ENCODE measurements at regions not wholly inside any gene's neighbourhood (a gene's known extent, or its start where the extent isn't known, plus 50 kb on each side); places are given as distances from the start of the nearest gene placed in this dataset.
A peak's percentile ranks its signal among the peaks of the same experiment; 100 is the strongest.

DNA sequence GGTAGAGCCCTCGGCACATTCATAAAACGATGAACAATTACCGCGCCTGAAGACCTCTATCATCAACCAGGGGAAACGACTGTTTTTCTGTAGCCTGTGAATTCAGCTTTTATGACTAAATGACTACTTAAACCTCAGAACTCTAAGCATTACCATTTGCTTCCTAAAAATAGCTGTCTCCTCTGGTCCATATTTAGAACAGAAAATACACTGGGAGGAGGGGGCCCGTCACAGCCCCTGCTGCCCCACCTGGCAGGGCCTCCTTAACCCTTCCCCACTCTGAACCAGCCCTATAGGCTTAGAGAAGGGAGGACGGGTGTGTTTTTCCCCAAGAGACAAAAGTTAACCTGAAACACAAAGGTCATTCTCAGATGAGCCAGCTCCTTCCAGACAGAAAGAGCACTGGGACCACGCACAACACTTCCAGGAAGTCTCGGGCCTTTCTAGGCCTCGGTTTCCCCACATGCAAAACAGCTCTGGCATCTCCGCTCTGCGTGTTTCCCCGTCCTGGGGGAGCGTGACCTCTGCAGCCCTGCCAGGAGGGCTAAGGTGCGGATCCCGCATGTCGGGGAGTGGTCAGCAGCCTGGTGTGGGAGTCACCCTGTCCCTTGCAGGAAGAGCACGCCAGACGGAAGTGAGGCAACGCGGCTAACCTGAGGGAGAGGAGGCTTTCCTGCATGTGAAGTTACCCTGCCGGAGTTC, 193.9 kb downstream of the DLL1 start:
- no peak overlapping the region for H3K27ac Mint-ChIP-seq (ENCODE audit: low read depth)

DNA sequence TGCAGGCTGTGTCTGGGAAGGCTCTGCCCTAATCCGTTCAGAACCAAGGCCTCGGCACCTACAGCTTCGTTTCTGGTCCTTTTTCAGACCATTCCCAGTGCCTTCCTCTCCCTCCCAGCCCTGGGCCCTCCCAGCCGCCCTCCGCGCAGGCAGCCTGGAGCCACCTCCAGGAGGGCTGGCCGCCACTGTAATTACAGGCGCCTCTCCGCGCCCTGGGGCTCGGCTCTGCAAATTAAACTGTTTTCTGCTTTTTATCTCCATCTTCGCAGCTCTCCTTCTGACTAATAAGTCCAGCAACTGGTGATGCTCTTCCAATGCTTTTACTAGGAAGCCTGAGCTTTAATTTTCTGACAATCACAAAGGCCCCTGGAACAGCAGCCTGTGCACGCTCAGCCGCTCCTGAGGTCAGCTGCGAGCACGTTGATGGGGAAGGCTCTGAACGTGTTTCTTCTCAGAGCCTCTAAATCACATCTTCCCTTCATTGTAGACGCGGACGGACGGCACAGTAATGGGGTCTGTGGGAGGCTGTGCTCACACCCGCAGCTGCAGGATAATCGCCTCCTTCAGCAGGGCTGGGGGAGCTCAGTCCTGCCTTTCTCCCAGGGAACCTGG, 194.6 kb downstream of the DLL1 start:
- peaks cover 31% of the 10 kb centered on the region for H3K27me3 Mint-ChIP-seq
- H3K9me3 Mint-ChIP-seq: peaks cover 7% of the 10 kb centered on the region
- no peak overlapping the region for H3K4me3 Mint-ChIP-seq
- ATAC-seq (replicated peaks; ENCODE audit: extremely low read depth, poor library complexity, severe bottlenecking) (no peak), DNase-seq (ENCODE audit: low spot score in 2 of 2) (peak in 1 of 2 donors; percentile 2)
- no peaks in the 10 kb centered on the region for H3K4me1 Mint-ChIP-seq
- H3K27ac Mint-ChIP-seq (ENCODE audit: low read depth): no peak overlapping the region
- peaks cover 1% of the 10 kb centered on the region for H3K36me3 Mint-ChIP-seq (ENCODE audit: insufficient read depth)

More for the DNA sequence above, 193.9 kb downstream of the DLL1 start:
- peaks cover 31% of the 10 kb centered on the region for H3K27me3 Mint-ChIP-seq
- ATAC-seq (replicated peaks; ENCODE audit: extremely low read depth, poor library complexity, severe bottlenecking) (no peak), DNase-seq (ENCODE audit: low spot score in 2 of 2) (no peak)
- H3K4me1 Mint-ChIP-seq: no peaks in the 10 kb centered on the region
- peaks cover 1% of the 10 kb centered on the region for H3K36me3 Mint-ChIP-seq (ENCODE audit: insufficient read depth)
- no peak overlapping the region for H3K4me3 Mint-ChIP-seq
- peaks cover 7% of the 10 kb centered on the region for H3K9me3 Mint-ChIP-seq

DNA sequence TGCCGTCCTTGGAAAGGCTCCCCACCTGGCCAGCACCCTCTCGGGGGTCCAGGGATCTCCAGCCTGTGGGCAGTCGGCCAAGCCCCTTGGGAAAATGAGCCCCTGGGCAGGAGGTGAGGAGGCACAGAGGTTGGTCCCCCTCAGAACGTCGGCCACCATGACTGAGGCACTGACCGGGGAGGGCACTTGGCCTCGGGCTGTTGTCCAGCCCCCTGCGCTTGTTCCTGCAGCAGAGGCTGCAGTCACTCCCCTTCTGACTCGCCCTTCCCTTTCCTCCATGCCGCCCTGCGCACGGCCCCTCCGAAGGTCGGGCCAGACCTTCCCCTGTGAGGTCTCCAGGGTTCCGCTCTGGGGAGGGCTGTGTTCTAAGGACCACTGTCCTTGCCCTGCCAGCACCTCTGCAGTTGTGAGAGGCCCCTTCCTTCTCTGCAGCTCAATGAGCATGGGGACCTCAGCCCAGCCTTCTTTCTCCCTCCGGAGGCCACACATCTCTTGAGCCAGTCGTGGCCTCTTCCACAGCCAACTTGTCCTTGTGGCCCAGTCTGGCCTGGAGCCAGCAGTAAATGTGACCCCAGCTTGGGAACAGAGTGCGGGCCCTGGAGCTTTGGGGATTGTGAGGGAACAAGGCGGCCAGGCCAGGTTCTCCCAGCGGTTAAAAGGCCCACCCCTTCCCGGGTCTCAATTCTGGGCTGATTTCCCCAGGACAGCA, 195.5 kb downstream of the DLL1 start:
- Mint-ChIP-seq H3K9me3 (peaks cover 1% of the 10 kb centered on the region), H3K4me1 (peaks cover 5% of the 10 kb centered on the region), H3K27me3 (peaks cover 23% of the 10 kb centered on the region), H3K4me3 (no peak overlapping the region), H3K36me3 (ENCODE audit: insufficient read depth) (peaks cover 1% of the 10 kb centered on the region), H3K27ac (ENCODE audit: low read depth) (no peak overlapping the region)
- ATAC-seq (replicated peaks; ENCODE audit: extremely low read depth, poor library complexity, severe bottlenecking) (no peak), DNase-seq (ENCODE audit: low spot score in 2 of 2) (no peak)

DNA sequence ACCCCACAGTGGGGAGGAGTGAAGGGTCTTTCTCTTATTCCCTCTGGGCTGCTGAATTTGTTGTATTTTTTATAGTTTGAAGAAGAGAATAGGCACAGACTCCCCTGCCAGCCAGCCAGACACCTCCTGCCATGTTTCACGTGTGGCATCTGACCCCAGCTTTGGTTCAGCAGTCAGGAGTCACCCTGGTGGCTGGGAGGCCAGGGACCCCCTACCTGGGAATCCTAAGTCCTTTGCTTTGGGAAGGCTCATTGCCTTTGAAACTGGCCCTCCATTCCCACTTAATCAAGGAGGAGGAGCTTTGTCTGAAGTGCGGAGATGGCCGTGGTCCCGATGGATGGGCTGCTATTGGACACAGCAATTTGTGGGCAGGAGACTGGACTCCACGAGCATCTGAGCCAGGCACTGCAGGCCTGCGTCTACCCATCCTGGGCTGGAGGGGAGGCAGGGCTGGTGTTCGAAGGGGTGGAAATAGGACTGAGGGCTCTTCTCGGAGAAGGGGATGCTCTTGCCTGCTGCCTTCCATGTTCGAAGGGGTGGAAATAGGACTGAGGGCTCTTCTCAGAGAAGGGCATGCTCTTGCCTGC, 196.1 kb downstream of the DLL1 start:
- H3K9me3 Mint-ChIP-seq: no peaks in the 10 kb centered on the region
- ATAC-seq (replicated peaks; ENCODE audit: extremely low read depth, poor library complexity, severe bottlenecking) (no peak), DNase-seq (ENCODE audit: low spot score in 2 of 2) (no peak)
- H3K36me3 Mint-ChIP-seq (ENCODE audit: insufficient read depth): peaks cover 4% of the 10 kb centered on the region
- no peak overlapping the region for H3K27ac Mint-ChIP-seq (ENCODE audit: low read depth)
- H3K27me3 Mint-ChIP-seq: peaks cover 18% of the 10 kb centered on the region
- H3K4me1 Mint-ChIP-seq: peaks cover 11% of the 10 kb centered on the region
- H3K4me3 Mint-ChIP-seq: no peak overlapping the region

DNA sequence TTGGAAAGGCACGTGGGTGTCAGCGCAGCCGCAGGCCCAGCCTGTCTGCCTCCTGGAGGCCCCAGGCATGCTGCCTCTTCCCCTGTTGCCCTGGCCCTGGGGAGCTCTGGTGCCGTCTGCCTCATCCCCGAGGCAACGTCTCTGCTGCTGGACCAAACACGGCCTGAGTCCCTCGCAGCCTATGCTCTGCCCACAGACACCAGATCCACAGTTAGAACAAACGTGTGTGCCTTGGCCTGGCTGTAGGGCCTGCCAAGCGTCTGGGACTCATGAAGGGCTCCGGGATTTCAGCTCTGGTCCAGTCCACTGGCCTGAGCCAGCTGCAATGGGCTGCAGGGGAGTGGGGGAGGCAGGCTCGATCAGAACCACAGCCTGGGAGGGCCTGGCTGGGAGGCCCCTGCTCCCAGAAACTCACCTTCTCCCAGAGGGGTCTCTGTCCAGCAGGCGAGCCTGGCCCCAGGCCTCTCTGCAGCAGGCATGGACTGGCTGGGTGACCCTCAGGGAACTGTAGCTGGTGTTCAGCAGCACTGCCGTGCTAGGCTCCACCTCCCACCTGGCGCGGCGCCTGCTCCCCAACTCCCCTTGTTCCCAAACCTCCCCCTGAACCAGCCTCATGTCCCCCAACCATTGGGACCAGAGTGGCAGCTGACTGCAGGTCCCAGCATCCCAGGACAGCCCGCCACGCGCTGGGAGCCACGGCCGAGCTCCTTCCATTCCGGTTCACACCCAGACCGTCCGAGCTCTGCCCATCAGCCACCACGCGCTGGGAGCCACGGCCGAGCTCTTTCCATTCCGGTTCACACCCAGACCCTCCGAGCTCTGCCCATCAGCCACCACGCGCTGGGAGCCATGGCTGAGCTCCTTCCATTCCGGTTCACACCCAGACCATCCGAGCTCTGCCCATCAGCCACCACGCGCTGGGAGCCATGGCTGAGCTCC, 197.0 kb downstream of the DLL1 start:
- H3K4me1 Mint-ChIP-seq: peaks cover 20% of the 10 kb centered on the region
- H3K27me3 Mint-ChIP-seq: peaks cover 18% of the 10 kb centered on the region
- H3K4me3 Mint-ChIP-seq: no peak overlapping the region
- no peak for DNase-seq (ENCODE audit: low spot score in 2 of 2)
- H3K36me3 Mint-ChIP-seq (ENCODE audit: insufficient read depth): peaks cover 5% of the 10 kb centered on the region
- H3K27ac Mint-ChIP-seq (ENCODE audit: low read depth): no peak overlapping the region
- no peaks in the 10 kb centered on the region for H3K9me3 Mint-ChIP-seq
- no peak for ATAC-seq (replicated peaks; ENCODE audit: extremely low read depth, poor library complexity, severe bottlenecking)

GRCh38 chr6:170093276-170093657, 197.6 kb downstream of the DLL1 start:
- H3K4me3 Mint-ChIP-seq: no peak overlapping the region
- ATAC-seq (replicated peaks; ENCODE audit: extremely low read depth, poor library complexity, severe bottlenecking): no peak
- no peak overlapping the region for H3K27ac Mint-ChIP-seq (ENCODE audit: low read depth)
- peaks cover 8% of the 10 kb centered on the region for H3K36me3 Mint-ChIP-seq (ENCODE audit: insufficient read depth)
- peaks cover 18% of the 10 kb centered on the region for H3K27me3 Mint-ChIP-seq
- H3K9me3 Mint-ChIP-seq: no peaks in the 10 kb centered on the region
- DNase-seq (ENCODE audit: low spot score in 2 of 2): no peak
- H3K4me1 Mint-ChIP-seq: peaks cover 20% of the 10 kb centered on the region

GRCh38 chr6:170092826-170093225, 198.1 kb downstream of the DLL1 start:
- DNase-seq (ENCODE audit: low spot score in 2 of 2) (no peak), ATAC-seq (replicated peaks; ENCODE audit: extremely low read depth, poor library complexity, severe bottlenecking) (no peak)
- no peaks in the 10 kb centered on the region for H3K9me3 Mint-ChIP-seq
- no peak overlapping the region for H3K27ac Mint-ChIP-seq (ENCODE audit: low read depth)
- peaks cover 11% of the 10 kb centered on the region for H3K36me3 Mint-ChIP-seq (ENCODE audit: insufficient read depth)
- H3K4me3 Mint-ChIP-seq: no peak overlapping the region
- H3K27me3 Mint-ChIP-seq: peaks cover 18% of the 10 kb centered on the region
- H3K4me1 Mint-ChIP-seq: peaks cover 25% of the 10 kb centered on the region

DNA sequence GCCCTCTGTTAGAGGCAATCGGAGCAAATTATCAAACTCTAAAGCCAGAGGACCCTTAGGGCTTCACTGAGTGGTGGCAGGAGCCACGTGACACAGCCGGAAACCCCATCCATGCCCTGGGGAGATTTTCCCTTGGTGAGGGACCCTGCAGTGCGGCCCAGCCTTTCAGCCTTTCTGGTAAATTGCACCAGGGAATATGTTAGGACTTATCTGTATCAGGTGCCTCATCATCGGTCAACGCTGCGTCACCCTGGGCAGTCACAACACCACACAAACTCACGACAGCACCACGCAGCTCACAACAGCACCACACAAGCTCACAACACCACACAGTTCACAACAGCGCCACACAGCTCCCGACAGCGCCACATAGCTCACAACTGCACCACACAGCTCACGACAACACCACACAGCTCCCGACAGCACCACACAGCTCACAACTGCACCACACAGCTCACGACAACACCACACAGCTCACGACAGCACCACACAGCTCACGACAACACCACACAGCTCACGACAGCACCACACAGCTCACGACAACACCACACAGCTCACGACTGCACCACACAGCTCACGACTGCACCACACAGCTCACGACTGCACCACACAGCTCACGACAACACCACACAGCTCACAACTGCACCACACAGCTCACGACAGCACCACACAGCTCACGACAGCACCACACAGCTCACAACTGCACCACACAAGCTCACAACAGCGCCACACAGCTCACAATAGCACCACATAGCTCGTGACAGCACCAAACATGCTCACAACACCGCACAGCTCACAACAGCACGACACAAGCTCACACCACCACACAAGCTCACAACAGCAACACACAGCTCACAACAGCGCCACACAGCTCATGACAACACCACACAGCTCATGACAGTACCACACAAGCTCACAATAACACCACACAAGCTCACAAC, 199.0 kb downstream of the DLL1 start:
- Mint-ChIP-seq H3K27me3 (peaks cover 15% of the 10 kb centered on the region), H3K36me3 (ENCODE audit: insufficient read depth) (peaks cover 12% of the 10 kb centered on the region), H3K27ac (ENCODE audit: low read depth) (no peak overlapping the region), H3K4me1 (peaks cover 28% of the 10 kb centered on the region), H3K4me3 (no peak overlapping the region), H3K9me3 (no peaks in the 10 kb centered on the region)
- no peak for DNase-seq (ENCODE audit: low spot score in 2 of 2)
- no peak for ATAC-seq (replicated peaks; ENCODE audit: extremely low read depth, poor library complexity, severe bottlenecking)

DNA sequence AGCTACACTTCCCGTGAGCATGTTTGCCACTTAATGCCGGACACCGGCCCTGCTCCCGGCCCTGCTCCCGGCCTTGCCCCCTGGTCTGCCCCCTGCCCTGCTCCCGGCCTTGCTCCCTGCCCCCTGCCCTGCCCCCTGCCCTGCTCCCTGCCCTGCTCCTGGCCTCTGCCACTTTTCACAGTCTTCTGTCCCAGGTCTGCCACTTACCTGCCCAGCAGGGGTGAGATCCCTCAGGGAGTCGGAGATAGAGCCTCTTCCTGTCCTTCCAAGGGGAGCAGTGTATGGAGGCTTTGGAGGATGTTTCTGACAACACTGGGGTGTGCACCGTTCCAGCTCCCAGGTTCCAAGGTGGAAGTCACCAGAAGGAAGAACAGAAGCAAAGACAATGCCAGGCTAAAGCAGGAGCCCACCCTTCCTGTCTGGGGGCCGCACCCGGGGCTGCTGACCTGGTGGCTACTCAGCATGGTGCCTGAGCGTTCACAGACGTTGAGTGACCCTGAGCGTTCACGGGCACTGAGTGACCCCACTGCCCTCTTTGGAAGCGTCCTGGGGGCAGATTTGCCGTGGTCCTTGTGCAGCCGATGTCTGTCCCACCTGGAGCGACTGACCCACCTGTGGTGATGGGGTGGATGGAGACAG, 199.8 kb downstream of the DLL1 start:
- Mint-ChIP-seq H3K9me3 (no peaks in the 10 kb centered on the region), H3K36me3 (ENCODE audit: insufficient read depth) (peaks cover 16% of the 10 kb centered on the region), H3K27me3 (peaks cover 7% of the 10 kb centered on the region), H3K4me3 (peak overlapping the region; percentile 78), H3K27ac (ENCODE audit: low read depth) (no peak overlapping the region), H3K4me1 (peaks cover 36% of the 10 kb centered on the region)
- DNase-seq (ENCODE audit: low spot score in 2 of 2) (no peak), ATAC-seq (replicated peaks; ENCODE audit: extremely low read depth, poor library complexity, severe bottlenecking) (no peak)

DNA sequence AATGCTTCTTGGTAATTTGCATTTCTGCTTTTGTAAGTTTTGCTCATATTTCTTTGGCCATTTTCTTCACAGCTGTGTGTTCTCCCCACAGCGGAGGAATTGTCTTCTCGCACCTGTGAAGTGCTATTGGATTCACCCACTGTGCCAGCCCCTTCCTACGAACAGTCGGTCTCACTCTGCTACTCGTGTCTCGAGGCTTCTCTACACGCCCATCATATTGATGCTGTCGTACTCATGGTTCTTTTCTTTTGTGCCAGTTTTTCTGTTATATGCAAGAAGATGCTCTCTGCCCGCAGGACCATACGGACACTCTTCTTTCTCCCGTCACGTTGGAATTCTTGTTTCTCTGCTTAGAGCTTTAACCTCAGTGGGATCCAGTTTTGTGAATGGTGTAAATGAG, 200.3 kb downstream of the DLL1 start:
- Mint-ChIP-seq H3K4me3 (peak overlapping the region; percentile 78), H3K27ac (ENCODE audit: low read depth) (peak overlapping the region; percentile 89), H3K9me3 (no peaks in the 10 kb centered on the region), H3K36me3 (ENCODE audit: insufficient read depth) (peaks cover 15% of the 10 kb centered on the region), H3K27me3 (peaks cover 2% of the 10 kb centered on the region), H3K4me1 (peaks cover 41% of the 10 kb centered on the region)
- ATAC-seq (replicated peaks; ENCODE audit: extremely low read depth, poor library complexity, severe bottlenecking) (no peak), DNase-seq (ENCODE audit: low spot score in 2 of 2) (no peak)

- ATAC-seq (replicated peaks; ENCODE audit: extremely low read depth, poor library complexity, severe bottlenecking): no peak
- no peaks in the 10 kb centered on the region for H3K9me3 Mint-ChIP-seq
- H3K4me3 Mint-ChIP-seq: peak overlapping the region; percentile 78
- DNase-seq (ENCODE audit: low spot score in 2 of 2): peak in 1 of 2 donors; percentile 7
- H3K4me1 Mint-ChIP-seq: peaks cover 41% of the 10 kb centered on the region
- H3K27me3 Mint-ChIP-seq: no peaks in the 10 kb centered on the region
- H3K36me3 Mint-ChIP-seq (ENCODE audit: insufficient read depth): peaks cover 16% of the 10 kb centered on the region
- H3K27ac Mint-ChIP-seq (ENCODE audit: low read depth): peak overlapping the region; percentile 89
These were observed 200.9 kb downstream of the DLL1 start for GRCh38 chr6:170089963-170090362.
